ENCODE measurements at regions not wholly inside any gene's neighbourhood (a gene's known extent, or its start where the extent isn't known, plus 50 kb on each side); places are given as distances from the start of the nearest gene placed in this dataset.

GRCh38 chr16:76108460-76108859 lies 168.7 kb upstream of the CNTNAP4 start:
- TF ChIP-seq GATA3 (IDR thresholded peaks at IDR 0.05; ENCODE audit: low read depth, low read length) (no peak), GATA2 (IDR thresholded peaks at IDR 0.05; ENCODE audit: low read depth, low read length) (no peak)

DNA sequence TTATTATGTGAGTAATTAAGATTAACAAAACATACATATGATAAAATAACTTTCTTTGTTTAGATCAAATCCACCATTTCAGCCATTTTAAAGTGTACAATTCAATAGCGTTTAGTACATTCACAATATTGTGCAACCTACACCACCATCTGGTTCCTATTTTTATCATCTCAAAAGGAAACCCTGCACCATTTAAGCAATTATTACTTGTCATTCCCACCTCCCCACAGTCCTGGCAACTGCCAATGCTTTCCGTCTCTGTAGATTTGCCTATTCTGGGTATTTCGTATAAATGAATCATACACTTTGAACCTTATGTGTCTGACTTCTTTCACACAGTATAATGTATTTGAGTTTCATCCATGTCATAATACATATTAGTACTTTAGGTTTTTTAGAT lies 162.5 kb upstream of the CNTNAP4 start:
- TF ChIP-seq GATA3 (IDR thresholded peaks at IDR 0.05; ENCODE audit: low read depth, low read length): no peak
- no peak for TF ChIP-seq GATA2 (IDR thresholded peaks at IDR 0.05; ENCODE audit: low read depth, low read length)

- no peak for TF ChIP-seq GATA2 (IDR thresholded peaks at IDR 0.05; ENCODE audit: low read depth, low read length)
- no peak for TF ChIP-seq GATA3 (IDR thresholded peaks at IDR 0.05; ENCODE audit: low read depth, low read length)
Observed at GRCh38 chr16:76118344-76118743, 158.9 kb upstream of the CNTNAP4 start.

DNA sequence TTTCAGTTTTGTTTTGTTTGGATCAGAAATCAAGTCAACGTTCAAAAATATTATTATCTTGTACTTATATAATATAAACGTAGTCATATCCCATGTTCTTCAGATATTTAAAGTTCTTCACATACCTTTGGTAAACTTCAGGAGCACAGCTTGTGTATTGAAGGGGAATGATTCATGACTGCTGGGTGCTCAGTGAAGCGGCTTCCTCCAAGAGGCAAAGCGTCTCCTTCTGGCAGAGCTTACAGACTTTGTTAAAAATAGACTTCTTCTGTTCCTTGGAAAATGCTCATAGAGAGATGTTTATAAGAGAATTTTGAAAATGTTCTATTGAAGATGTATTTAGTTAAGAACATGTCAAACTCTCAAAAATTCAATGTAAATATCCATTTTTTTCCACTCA lies 155.6 kb upstream of the CNTNAP4 start:
- TF ChIP-seq GATA3 (IDR thresholded peaks at IDR 0.05; ENCODE audit: low read depth, low read length) (no peak), GATA2 (IDR thresholded peaks at IDR 0.05; ENCODE audit: low read depth, low read length) (no peak)

GRCh38 chr16:76123966-76124365 lies 153.2 kb upstream of the CNTNAP4 start:
- TF ChIP-seq GATA3 (IDR thresholded peaks at IDR 0.05; ENCODE audit: low read depth, low read length) (no peak), GATA2 (IDR thresholded peaks at IDR 0.05; ENCODE audit: low read depth, low read length) (no peak)

DNA sequence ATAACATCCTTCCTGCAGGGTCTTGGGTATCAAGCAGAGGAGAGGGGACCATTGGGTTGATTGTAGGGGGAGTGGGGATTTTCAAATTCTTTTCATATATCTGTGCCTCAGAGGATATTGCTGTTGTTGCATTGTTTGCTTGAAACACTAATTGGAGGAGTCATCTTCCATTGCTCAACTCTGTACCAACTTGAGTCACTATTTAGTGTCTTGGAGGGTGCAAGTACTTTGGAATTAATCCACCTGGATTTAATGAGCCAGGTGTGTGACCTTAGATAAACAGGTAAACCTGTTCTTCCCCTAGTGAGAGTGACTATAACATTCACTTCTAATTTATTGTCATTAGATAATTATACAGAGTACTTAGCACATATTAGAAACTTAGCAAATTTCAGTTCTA lies 151.3 kb upstream of the CNTNAP4 start:
- TF ChIP-seq GATA3 (IDR thresholded peaks at IDR 0.05; ENCODE audit: low read depth, low read length) (no peak), GATA2 (IDR thresholded peaks at IDR 0.05; ENCODE audit: low read depth, low read length) (no peak)

DNA sequence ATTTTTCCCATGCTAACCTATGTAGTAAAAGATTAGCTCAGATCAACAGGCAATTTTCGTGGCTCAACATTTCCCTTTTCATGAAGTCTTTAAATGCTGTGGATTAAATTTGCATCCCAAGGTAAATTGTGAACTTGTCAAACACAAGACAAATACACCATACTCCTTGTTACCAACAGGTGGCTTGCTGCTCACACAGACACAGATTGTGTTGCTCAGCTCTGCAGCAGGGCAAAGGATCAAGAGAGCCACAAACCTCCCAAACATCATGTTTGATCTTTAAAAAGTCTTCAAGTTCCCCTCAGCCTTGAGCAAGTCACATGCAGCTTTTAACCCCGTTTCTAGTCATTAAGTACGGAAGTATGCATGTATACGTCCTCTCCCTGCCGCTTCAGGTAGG lies 119.6 kb upstream of the CNTNAP4 start:
- TF ChIP-seq GATA2 (IDR thresholded peaks at IDR 0.05; ENCODE audit: low read depth, low read length) (no peak), GATA3 (IDR thresholded peaks at IDR 0.05; ENCODE audit: low read depth, low read length) (no peak)

- TF ChIP-seq GATA3 (IDR thresholded peaks at IDR 0.05; ENCODE audit: low read depth, low read length) (no peak), GATA2 (IDR thresholded peaks at IDR 0.05; ENCODE audit: low read depth, low read length) (no peak)
Observed at GRCh38 chr16:76162046-76162445, 115.2 kb upstream of the CNTNAP4 start.

- TF ChIP-seq GATA3 (IDR thresholded peaks at IDR 0.05; ENCODE audit: low read depth, low read length) (no peak), GATA2 (IDR thresholded peaks at IDR 0.05; ENCODE audit: low read depth, low read length) (no peak)
Observed at GRCh38 chr16:76164970-76165558, 112.1 kb upstream of the CNTNAP4 start.

- TF ChIP-seq GATA3 (IDR thresholded peaks at IDR 0.05; ENCODE audit: low read depth, low read length) (no peak), GATA2 (IDR thresholded peaks at IDR 0.05; ENCODE audit: low read depth, low read length) (no peak)
Observed at GRCh38 chr16:76175718-76176117, 101.5 kb upstream of the CNTNAP4 start.

DNA sequence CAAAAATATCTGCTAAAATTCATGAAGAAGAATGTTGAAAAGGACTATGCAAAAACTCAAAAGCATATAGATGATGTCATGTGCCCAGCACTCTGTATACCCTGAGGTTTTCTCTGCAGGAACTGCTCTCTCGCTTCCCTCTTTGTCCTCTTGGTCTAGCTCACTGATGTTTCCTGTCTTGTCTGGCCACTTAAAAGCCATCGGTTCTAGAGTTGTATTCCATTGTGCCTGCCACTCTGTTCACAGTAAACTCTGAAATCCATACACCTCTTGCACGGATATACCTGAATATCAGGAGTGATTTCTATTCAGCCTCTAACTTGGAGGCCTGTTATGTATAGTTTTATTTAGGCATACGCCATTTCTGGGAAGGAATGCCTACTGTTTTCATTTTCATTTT lies 101.0 kb upstream of the CNTNAP4 start:
- TF ChIP-seq GATA2 (IDR thresholded peaks at IDR 0.05; ENCODE audit: low read depth, low read length): no peak
- TF ChIP-seq GATA3 (IDR thresholded peaks at IDR 0.05; ENCODE audit: low read depth, low read length): no peak

DNA sequence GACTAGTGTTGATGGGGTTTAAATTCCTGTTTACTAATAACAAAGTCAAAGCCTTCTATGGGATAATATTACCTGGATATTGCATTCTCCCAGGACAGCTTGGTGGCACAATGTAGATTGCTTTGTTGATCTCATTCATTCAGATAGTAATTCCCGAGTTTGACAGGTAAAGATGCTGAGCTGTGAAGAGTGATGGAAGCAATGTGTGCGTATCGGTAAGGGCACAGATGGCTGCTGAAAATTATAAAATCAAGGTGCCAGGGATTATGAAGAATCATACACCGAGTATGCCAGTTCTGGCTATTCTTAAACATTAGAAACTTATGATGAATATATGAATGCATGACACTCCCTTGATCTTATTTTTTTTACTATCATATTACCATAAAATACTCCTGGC lies 100.6 kb upstream of the CNTNAP4 start:
- no peak for TF ChIP-seq GATA2 (IDR thresholded peaks at IDR 0.05; ENCODE audit: low read depth, low read length)
- TF ChIP-seq GATA3 (IDR thresholded peaks at IDR 0.05; ENCODE audit: low read depth, low read length): no peak

DNA sequence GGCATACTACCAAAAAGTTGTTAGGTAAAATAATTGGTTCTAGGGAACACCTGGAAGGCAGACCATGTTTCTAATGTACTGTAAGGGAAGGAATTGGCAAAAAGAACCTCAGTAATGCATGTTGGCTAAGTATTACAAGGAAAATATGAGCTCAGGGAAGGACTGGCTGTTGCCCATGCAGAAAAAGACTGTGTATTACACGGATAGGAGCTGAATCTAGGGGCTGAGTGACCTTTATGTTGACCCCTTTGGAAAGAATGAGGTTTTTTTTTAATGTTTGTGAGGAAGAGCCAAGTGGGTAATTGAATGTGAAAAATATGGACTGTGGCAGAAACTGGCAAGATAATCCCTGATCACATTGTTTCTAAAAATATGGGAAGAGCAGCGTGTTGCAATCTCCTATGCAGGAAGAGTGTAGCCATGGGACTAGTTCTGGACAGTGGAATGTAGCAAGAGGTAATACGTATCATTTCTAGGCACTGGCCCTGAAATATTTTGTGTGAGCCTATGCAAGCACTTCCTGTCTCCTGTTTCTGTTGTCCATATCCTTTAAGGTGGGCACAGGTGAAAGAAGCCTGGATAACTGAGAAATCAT lies 95.1 kb upstream of the CNTNAP4 start:
- TF ChIP-seq GATA3 (IDR thresholded peaks at IDR 0.05; ENCODE audit: low read depth, low read length) (no peak), GATA2 (IDR thresholded peaks at IDR 0.05; ENCODE audit: low read depth, low read length) (no peak)

- TF ChIP-seq GATA2 (IDR thresholded peaks at IDR 0.05; ENCODE audit: low read depth, low read length) (no peak), GATA3 (IDR thresholded peaks at IDR 0.05; ENCODE audit: low read depth, low read length) (no peak)
Observed at GRCh38 chr16:76183647-76184046, 93.6 kb upstream of the CNTNAP4 start.

GRCh38 chr16:76190057-76190456 lies 87.1 kb upstream of the CNTNAP4 start:
- no peak for TF ChIP-seq GATA3 (IDR thresholded peaks at IDR 0.05; ENCODE audit: low read depth, low read length)
- TF ChIP-seq GATA2 (IDR thresholded peaks at IDR 0.05; ENCODE audit: low read depth, low read length): no peak

DNA sequence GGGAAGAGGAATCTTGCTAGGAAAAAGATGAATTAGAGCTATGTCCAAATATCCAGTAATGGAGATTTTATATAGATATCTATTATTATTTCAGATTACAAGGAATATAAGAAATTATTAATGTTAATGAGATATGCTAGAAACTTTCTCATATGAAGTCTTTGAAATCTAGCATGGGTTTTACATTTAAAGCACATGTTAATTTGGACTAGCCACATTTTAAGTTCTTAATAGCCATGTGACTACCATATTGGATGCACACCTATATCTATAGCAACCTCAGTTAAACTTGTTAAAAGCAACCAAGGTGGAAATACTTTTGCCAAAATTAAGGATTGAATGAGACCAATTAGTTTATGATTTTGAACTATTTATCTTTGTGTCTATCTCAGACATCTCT lies 86.7 kb upstream of the CNTNAP4 start:
- TF ChIP-seq GATA3 (IDR thresholded peaks at IDR 0.05; ENCODE audit: low read depth, low read length): no peak
- no peak for TF ChIP-seq GATA2 (IDR thresholded peaks at IDR 0.05; ENCODE audit: low read depth, low read length)
